ENCODE measurements at regions not wholly inside any gene's neighbourhood (a gene's known extent, or its start where the extent isn't known, plus 50 kb on each side); places are given as distances from the start of the nearest gene placed in this dataset.

DNA sequence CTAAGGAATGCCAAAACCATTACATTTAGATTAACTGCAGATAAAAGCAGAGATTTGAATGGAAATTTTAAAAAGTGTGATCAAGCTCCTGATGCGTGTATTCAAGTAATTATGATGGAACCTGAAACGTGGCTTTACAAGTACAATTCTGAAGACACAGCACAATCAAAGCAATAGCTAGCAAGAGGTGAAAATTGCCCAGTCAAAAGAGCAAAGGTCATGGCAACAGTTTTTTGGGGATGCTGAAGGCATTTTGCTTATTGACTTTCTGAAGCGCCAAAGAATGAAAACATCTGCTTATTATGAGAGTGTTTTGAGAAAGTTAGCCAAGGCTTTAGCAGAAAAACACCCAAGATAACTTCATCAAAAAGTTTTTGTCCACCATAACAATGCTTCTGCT is 389.6 kb upstream of the TENM4 start:
- no peak overlapping the region for H3K4me2 ChIP-seq (ENCODE audit: low read length)
- no peaks in the 10 kb centered on the region for H3K4me1 ChIP-seq (ENCODE audit: insufficient read depth, low read length, severe bottlenecking)
- H4K20me1 ChIP-seq (ENCODE audit: insufficient read depth, low read length): no peaks in the 10 kb centered on the region
- H3K27ac ChIP-seq (ENCODE audit: low read depth, low read length, poor library complexity, severe bottlenecking): no peak overlapping the region
- no peaks in the 10 kb centered on the region for H3K79me2 ChIP-seq (ENCODE audit: insufficient read depth, low read length)
- no peaks in the 10 kb centered on the region for H3K9me2 ChIP-seq (ENCODE audit: low read depth, low read length)
- H3K9me3 ChIP-seq (ENCODE audit: low read length): no peaks in the 10 kb centered on the region
- no peak overlapping the region for H2AFZ ChIP-seq (ENCODE audit: low read length)
- H3F3A ChIP-seq (ENCODE audit: insufficient read depth, low read length): no peaks in the 10 kb centered on the region
- TF ChIP-seq CTCF (IDR thresholded peaks at IDR 0.05; ENCODE audit: low read length) (no peak), EZH2 (IDR thresholded peaks at IDR 0.05; ENCODE audit: borderline replicate concordance, low read length) (no peak)
- no peak overlapping the region for H3K9ac ChIP-seq (ENCODE audit: low read length)
- no peaks in the 10 kb centered on the region for H3K36me3 ChIP-seq (ENCODE audit: insufficient read depth, low read length)
- no peak overlapping the region for H3K4me3 ChIP-seq (ENCODE audit: low read depth, low read length, poor library complexity, severe bottlenecking)
- no peaks in the 10 kb centered on the region for H3K27me3 ChIP-seq (ENCODE audit: insufficient read depth, low read length)

DNA sequence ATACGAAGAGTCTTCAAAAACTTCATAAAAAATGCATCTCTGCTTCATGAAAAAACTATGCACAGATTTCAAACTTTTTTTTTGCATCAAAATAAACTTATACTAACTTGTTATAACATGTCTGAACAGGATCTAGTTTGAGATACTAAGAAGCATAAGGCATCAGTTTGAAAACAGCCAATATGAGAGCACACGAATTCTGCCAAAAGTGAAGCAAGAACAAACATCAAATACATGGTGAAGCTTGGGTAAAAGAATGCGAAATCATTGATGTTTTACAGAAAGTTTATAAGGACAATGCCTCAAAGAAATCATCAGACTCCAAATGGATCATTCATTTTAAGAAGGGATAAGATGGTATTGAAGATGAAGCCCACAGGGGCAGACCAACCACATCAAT is 389.1 kb upstream of the TENM4 start:
- H3K27me3 ChIP-seq (ENCODE audit: insufficient read depth, low read length): no peaks in the 10 kb centered on the region
- no peak for TF ChIP-seq EZH2 (IDR thresholded peaks at IDR 0.05; ENCODE audit: borderline replicate concordance, low read length)
- TF ChIP-seq CTCF (IDR thresholded peaks at IDR 0.05; ENCODE audit: low read length): no peak
- no peak overlapping the region for H3K4me3 ChIP-seq (ENCODE audit: low read depth, low read length, poor library complexity, severe bottlenecking)
- H3K9ac ChIP-seq (ENCODE audit: low read length): no peak overlapping the region
- H3K9me2 ChIP-seq (ENCODE audit: low read depth, low read length): no peaks in the 10 kb centered on the region
- H3K79me2 ChIP-seq (ENCODE audit: insufficient read depth, low read length): no peaks in the 10 kb centered on the region
- no peaks in the 10 kb centered on the region for H3F3A ChIP-seq (ENCODE audit: insufficient read depth, low read length)
- no peaks in the 10 kb centered on the region for H3K36me3 ChIP-seq (ENCODE audit: insufficient read depth, low read length)
- H3K9me3 ChIP-seq (ENCODE audit: low read length): no peaks in the 10 kb centered on the region
- no peaks in the 10 kb centered on the region for H4K20me1 ChIP-seq (ENCODE audit: insufficient read depth, low read length)
- H3K4me1 ChIP-seq (ENCODE audit: insufficient read depth, low read length, severe bottlenecking): no peaks in the 10 kb centered on the region
- H3K4me2 ChIP-seq (ENCODE audit: low read length): no peak overlapping the region
- H2AFZ ChIP-seq (ENCODE audit: low read length): no peak overlapping the region
- H3K27ac ChIP-seq (ENCODE audit: low read depth, low read length, poor library complexity, severe bottlenecking): no peak overlapping the region

DNA sequence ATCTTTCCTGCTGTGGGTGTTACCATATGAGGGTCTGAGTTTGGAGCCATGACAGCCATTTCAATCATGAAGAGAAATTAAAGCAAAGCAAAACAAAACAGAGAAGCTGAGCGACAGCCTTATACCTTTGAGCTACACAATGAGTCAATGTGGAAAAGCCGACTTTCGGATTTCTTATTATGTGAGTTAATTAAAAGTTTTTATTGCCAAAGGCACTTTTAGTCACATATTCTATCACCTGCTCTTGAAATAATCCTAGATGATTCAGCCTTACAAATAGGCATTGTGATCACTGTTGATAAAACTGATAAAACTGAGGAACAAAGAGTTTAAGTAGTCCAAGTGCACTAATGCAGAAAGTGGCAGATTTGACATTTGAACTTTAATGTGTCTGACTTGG is 381.9 kb upstream of the TENM4 start:
- no peak overlapping the region for H3K4me2 ChIP-seq (ENCODE audit: low read length)
- no peak for TF ChIP-seq EZH2 (IDR thresholded peaks at IDR 0.05; ENCODE audit: borderline replicate concordance, low read length)
- no peak for TF ChIP-seq CTCF (IDR thresholded peaks at IDR 0.05; ENCODE audit: low read length)
- H3K4me3 ChIP-seq (ENCODE audit: low read depth, low read length, poor library complexity, severe bottlenecking): no peak overlapping the region
- H3K79me2 ChIP-seq (ENCODE audit: insufficient read depth, low read length): no peaks in the 10 kb centered on the region
- H3K27me3 ChIP-seq (ENCODE audit: insufficient read depth, low read length): no peaks in the 10 kb centered on the region
- H2AFZ ChIP-seq (ENCODE audit: low read length): no peak overlapping the region
- no peaks in the 10 kb centered on the region for H3K36me3 ChIP-seq (ENCODE audit: insufficient read depth, low read length)
- H3K9ac ChIP-seq (ENCODE audit: low read length): no peak overlapping the region
- no peaks in the 10 kb centered on the region for H3F3A ChIP-seq (ENCODE audit: insufficient read depth, low read length)
- no peaks in the 10 kb centered on the region for H3K9me2 ChIP-seq (ENCODE audit: low read depth, low read length)
- no peak overlapping the region for H3K27ac ChIP-seq (ENCODE audit: low read depth, low read length, poor library complexity, severe bottlenecking)
- H3K4me1 ChIP-seq (ENCODE audit: insufficient read depth, low read length, severe bottlenecking): no peaks in the 10 kb centered on the region
- no peaks in the 10 kb centered on the region for H3K9me3 ChIP-seq (ENCODE audit: low read length)
- H4K20me1 ChIP-seq (ENCODE audit: insufficient read depth, low read length): no peaks in the 10 kb centered on the region

Measured in OCI-LY1 (cell line).